ENCODE measurements at regions not wholly inside any gene's neighbourhood (a gene's known extent, or its start where the extent isn't known, plus 50 kb on each side); places are given as distances from the start of the nearest gene placed in this dataset.

DNA sequence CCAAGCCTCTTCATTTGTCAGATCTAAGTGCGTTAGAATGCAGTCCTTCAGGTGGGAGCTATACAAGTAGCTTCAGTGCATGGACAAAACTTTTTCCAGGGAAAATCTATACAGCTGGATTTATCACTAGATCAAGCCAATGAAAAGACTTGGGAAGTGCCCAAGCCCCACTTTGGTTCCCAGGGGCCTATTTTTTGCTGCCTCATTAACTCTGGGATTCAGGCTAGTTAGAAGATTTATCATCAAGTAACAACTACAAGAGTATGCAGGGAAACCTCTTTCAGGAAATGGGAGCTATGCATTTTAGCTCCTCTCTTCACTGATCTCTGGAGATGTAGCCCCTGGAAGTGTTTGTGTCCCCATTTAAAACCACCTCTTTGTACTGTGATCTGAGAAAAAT, 908.8 kb downstream of the SQOR start:
- DNase-seq (ENCODE audit: extremely low read depth in 1 of 11, low read depth in 9 of 11, low spot score in 4 of 11): peak in 5 of 11 donors; percentile 3 to 17 (median 8)

DNA sequence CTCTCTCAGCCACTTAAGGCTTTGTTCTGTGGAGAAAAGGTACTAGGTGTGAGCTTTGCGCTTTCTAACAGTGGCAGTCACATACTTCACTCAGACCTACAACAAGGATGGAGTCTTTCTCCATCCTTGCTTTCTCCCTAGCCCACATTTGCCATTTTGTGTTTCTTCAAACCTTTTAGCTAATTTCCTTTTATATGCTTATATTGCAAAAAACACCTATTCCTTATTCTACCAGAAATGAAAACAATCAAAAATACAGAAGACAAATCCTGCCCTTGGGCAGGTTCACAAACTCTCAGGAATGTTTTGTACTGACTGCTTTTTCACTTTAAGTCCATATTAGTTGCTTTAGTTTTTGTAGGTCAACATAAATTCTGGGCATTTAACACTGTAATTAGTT, 914.2 kb downstream of the SQOR start:
- no peak for DNase-seq (ENCODE audit: extremely low read depth in 1 of 11, low read depth in 9 of 11, low spot score in 4 of 11)

DNA sequence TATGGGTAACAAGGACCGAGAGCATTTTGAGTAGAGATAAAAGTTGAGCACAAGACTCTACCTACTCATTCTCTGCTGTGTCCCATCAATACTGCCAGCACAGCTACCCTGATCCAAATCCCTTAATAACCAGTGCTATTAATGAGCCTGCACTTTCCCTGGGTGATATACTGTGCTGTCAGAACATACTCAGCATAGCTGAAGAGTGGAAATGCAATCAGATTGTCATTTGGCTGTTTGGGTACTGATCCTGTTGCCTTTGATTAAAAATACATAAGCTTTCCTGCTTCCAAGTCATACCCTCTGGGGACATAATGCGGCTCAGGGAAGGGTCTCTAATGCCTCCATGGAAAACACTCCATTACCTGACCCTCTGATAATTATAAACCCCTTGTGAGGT, 917.5 kb downstream of the SQOR start:
- no peak for DNase-seq (ENCODE audit: extremely low read depth in 1 of 11, low read depth in 9 of 11, low spot score in 4 of 11)

DNA sequence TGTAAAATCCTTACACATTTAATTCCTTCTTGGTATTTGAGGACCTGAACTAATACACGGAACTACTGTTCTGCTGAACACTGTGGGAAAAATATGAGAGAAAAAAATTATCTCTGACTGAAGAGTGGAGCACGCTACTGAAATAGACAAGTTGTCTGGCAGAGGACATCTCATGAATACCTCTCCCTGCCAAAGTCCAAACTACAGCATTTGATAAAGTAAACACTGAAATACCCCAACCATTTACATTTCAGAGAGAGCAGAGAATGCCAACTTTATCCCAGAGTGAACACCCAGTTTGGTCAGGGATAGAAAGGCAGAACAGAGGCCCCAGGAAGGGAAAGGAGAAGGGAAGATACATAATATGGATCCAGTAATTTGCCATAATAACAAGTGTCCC, 920.7 kb downstream of the SQOR start:
- DNase-seq (ENCODE audit: extremely low read depth in 1 of 11, low read depth in 9 of 11, low spot score in 4 of 11): no peak

DNA sequence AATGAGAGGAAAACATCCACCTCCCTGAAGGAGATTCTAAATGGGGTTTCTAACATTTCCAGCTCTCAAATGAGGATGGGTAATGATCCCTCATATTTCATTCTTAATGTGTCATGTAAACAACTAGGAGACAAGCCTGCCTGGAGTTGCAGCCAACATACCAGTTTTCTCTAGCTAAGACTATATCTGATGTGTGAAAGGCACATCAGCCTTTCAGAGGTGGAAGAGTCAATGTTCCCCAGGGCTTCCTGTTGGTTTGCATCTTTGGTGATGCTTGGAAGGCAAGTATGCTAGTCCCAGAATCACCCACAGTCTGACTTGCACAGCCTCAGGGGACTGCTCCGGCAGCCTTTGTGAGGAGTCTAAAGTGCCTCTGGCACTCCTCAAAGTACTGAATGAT, 921.2 kb downstream of the SQOR start:
- no peak for DNase-seq (ENCODE audit: extremely low read depth in 1 of 11, low read depth in 9 of 11, low spot score in 4 of 11)

DNA sequence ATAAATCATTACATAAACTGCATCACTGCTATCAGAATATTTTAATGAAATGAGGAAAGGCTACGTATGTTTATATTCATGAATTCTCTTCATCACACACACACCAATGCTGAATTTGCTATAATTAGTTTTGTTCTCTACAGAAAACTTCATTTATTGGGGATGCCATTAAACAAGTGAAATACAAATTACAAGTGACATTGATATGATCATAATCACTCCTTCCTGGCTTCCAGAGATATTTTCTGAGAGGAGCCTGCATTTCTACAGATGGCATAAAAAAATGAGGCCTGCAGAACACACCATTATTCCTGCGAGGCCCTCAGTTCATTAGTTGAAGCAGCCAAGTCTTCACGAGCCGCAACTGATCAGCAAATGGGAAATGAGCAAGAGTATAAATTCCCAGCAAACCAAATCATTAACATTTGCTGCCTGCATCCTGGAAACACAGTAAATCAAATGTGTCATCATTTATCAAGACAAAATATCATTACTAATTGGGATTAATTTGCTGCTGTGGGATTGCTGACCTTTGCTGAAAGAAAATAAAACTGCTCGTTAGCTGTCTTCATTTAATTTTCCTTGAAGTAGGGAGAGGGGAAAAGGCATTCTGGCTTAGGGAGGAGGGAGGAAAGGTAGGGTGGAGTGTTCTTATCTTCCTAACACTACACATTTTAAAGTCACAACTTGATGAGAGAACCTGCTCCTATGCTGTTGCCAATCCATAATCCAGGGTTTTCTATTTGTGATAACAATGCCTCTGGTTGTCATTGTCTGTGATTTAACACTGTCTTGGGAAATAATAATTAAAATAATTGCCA, 921.9 kb downstream of the SQOR start:
- DNase-seq (ENCODE audit: extremely low read depth in 1 of 11, low read depth in 9 of 11, low spot score in 4 of 11): no peak

DNA sequence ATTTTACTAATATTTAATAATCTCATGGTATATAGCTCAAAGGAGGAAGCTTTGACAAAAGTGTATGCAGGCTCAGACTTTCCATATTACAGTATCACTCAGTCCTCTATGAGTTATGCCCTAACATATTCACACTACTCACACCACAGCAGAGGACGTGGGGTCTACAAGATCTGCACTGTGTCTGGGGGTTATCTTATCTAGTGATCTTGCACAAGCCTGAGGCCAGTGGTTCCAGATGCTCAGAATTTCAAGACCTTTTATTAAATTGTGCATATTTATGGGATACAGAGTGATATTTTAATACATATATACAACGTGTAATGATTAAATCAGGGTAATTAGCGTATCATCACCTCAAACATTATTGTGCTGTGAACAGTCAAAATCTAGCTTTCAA, 933.1 kb downstream of the SQOR start:
- no peak for DNase-seq (ENCODE audit: extremely low read depth in 1 of 11, low read depth in 9 of 11, low spot score in 4 of 11)

DNA sequence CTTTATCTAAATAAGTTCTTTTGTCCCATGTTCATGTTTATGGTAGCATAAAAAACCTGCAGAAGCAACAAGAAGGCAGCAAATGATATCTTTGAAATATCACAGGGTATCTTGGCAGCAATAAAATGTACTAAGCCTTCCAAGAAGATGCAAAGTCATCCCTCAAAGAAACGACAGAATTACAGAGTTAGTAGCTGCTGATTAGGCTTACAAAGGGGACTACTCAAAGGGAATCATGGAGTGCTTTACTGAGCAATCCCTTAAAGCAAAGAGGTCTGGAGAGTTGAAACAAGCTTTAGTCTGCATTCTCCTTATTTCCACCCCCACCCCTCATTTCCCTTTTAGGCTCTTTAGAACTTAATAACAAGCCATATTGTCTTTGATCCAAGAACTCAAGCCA, 935.0 kb downstream of the SQOR start:
- no peak for DNase-seq (ENCODE audit: extremely low read depth in 1 of 11, low read depth in 9 of 11, low spot score in 4 of 11)

DNA sequence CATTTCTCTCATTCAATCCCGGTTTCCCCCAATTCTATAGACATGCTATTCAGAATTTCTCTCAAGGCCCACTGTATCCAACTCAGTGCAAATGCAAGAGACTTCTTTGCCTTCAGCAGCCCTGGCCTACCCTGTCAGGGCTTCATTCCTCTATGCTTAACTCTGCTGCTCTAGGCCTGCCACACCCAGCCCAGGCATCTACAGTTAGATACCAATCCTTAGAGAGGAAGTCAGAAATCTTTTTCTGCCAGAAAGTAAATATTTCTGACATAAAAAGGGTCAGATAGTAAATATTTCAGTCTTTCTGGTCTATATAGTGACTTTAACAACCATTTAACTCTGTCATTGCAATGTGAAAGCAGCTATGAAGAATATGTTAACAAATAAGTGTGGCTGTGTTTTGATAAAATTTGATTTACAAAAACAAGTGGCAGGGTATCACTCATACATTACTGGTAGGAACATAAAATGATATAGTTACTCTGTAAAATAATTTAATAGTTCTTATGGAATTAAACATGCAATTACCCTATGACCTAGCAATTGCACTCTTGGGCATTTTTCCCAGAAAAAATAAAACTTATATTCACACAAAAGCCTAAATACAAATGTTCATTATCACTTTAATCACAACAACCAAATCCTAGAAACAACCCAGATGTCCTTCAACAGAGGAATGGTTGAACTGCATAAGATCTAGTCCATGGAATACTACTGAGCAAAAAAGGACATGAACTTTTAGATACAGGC, 942.0 kb downstream of the SQOR start:
- DNase-seq (ENCODE audit: extremely low read depth in 1 of 11, low read depth in 9 of 11, low spot score in 4 of 11): peak in 10 of 11 donors; percentile 5 to 57 (median 32)

DNA sequence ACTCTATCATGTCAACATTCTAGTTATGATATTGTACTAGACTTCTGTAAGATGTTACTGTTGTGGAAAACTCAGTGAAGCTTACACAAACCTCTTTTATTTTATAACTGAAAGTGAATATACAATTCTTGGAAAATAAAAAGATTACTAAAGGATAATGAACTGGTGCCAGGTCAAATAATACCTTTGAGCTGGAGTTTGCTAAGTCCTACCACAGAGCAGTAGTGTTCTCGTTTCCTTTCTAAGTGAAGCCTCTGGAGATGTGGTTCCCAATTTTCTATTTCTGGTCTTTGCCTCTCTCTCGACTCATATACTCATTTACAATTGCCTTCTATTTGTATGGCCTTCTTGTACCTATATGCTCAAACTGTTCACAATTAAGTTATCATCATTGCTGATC, 942.9 kb downstream of the SQOR start:
- DNase-seq (ENCODE audit: extremely low read depth in 1 of 11, low read depth in 9 of 11, low spot score in 4 of 11): no peak

DNA sequence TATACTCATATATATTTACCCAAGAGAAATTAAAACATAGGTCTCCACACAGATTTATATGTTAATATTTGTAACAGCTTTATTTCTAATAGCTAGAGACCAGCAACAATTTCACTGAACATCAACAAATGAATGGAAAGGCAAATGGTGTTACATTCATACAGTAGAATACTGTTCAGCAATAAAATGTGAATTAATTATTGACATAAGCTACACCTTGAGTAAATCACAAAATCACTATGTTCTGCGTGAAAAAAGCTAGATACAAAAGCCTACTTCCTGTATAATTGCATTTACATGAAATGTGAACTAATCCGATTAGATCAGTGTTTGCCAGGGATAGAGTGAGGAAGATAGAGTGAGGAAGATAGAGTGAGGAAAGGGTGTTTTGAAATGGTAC, 945.7 kb downstream of the SQOR start:
- DNase-seq (ENCODE audit: extremely low read depth in 1 of 11, low read depth in 9 of 11, low spot score in 4 of 11): no peak

DNA sequence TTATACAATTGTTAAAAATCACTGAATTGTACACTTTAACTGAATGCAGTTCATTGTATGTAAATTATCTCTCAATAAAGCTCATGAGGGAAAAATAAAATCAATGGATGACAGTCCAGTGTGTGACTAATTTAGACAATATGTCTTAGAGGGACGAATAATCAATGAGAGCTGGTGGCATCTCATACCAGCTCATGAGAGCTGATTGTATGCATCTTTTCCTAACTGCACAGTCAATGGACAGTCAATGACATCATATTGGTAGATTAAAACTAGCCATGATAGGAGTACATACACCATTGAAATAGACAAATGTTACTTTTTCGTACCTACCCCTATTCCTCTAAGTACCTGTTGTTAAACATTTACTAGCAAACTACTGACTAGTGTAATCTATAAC, 946.1 kb downstream of the SQOR start:
- DNase-seq (ENCODE audit: extremely low read depth in 1 of 11, low read depth in 9 of 11, low spot score in 4 of 11): no peak

DNA sequence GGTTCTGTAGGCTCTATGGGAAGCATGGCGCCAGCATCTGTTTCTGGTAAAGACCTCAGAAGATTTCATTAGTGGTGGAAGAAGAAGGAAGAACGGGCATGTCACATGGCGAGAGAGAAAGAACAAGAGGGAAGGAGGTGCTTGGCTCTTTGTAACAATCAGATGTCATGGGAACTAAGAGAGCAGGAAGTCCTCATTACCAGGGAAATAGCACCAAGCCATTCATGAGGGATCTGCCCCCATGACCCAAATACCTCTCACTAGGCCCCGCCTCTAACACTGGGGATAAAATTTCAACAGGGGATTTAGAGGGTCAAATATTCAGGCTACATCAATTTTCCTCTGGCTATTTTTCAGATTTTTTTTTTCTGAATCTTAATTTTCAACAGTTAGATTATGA, 954.3 kb downstream of the SQOR start:
- no peak for DNase-seq (ENCODE audit: extremely low read depth in 1 of 11, low read depth in 9 of 11, low spot score in 4 of 11)

DNA sequence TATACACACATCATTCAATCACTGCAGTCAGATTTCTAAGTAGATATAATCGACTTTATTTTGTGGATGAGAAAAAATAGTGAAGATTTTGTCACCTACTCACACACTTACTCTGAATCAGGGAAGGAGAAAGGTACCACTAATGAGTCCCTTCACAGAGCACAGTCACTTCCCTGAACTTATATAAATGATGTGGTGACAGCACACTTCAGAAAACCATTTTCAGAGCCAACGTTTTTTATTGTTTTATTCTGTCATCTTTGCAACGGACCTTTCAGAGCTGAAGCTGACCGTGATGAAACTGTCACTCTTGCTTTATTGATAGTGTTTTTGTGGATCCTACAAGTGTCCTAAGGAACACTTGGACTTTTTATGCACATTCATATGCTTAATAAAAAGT, 956.6 kb downstream of the SQOR start:
- DNase-seq (ENCODE audit: extremely low read depth in 1 of 11, low read depth in 9 of 11, low spot score in 4 of 11): no peak

DNA sequence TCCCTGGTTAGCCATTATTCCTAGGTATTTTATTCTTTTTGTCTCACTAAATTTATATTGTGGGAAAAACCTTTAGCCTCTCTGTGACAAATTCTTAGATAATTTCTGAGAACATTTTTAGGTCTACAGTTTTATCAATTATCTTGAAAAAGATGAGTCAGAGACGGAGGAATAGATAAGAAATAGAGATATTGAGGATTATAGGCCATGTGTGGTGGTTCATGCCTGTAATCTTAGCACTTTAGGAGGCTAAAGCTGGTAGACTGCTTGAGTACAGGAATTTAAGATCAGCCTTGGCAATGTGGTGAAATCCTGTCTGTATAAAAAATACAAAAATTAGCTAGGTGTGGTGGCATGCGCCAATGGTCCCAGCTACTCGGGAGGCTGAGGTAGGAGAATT, 960.2 kb downstream of the SQOR start:
- DNase-seq (ENCODE audit: extremely low read depth in 1 of 11, low read depth in 9 of 11, low spot score in 4 of 11): no peak

DNA sequence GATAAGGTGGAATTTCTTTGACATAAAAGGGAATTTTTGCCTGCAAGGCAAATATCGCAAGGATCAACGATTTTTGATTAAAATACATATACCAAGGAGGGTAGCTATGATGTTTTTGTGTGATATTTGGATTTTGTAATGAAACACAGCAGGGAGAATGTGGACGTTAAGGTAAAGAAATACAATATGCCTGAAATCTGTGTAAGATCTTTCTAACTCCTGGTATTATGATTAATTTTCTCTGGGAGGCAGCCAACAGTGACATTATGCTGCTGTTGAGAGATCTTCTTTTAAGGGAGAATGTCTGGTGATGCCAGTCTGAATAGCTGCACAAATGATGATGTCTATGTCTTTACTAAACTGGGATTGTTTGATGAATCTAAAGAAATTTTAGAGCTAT, 972.2 kb downstream of the SQOR start:
- no peak for DNase-seq (ENCODE audit: extremely low read depth in 1 of 11, low read depth in 9 of 11, low spot score in 4 of 11)

DNA sequence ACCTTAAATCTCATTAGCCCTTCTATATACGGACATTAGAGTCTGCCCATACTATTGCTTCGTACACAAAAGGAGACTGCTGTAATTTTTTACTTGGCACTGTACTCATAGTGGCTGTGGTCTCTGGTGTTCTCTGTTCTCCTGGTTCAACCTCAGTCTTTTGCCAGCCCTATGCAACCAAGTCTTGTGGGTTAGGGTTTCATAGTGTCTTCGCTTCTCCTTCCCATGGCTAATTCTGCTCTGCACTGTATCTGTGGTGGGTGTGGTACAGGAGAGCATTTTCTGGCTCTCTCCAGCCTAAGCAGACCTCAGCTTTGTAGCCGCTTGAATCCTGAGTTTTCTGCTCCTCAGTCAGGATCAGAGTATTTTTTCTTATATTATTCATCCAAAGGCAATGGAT, 981.2 kb downstream of the SQOR start:
- DNase-seq (ENCODE audit: extremely low read depth in 1 of 11, low read depth in 9 of 11, low spot score in 4 of 11): no peak

DNA sequence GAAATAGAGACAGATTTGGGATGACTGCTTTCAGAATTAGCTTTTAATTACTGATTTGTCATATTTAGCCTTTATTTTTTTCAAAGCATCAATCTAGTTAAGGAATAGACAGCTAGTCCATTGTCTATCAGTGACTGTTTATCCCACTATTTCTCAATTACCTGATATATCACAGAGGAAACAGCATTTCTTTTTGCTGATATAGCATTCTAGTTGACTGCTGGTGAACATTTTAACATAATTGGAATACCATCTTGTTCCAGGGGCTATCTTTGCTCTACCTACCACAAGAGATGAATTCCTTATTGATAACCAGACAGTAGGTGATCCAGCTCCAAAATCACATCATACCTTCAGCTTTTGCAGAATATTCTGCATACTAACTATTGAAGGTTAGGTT, 982.7 kb downstream of the SQOR start:
- DNase-seq (ENCODE audit: extremely low read depth in 1 of 11, low read depth in 9 of 11, low spot score in 4 of 11): no peak

DNA sequence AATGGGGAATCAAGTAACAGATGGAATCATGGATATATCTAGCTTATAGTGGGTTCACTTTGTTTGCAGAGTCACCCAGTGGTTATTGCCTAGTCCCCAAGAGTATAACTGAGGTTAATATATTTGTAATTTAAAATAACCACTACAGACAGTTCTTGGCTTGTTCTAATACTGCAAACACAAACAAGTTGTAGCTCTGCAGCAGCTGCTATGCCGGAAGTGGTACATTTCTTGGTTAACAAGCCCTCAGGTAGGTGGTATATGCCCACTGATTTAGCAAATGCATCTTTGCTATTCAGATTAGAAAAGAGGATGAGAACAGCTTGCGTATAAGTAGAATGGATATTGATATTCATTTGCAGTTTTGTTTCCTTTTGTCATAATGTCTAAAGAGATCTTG, 984.2 kb downstream of the SQOR start:
- no peak for DNase-seq (ENCODE audit: extremely low read depth in 1 of 11, low read depth in 9 of 11, low spot score in 4 of 11)

DNA sequence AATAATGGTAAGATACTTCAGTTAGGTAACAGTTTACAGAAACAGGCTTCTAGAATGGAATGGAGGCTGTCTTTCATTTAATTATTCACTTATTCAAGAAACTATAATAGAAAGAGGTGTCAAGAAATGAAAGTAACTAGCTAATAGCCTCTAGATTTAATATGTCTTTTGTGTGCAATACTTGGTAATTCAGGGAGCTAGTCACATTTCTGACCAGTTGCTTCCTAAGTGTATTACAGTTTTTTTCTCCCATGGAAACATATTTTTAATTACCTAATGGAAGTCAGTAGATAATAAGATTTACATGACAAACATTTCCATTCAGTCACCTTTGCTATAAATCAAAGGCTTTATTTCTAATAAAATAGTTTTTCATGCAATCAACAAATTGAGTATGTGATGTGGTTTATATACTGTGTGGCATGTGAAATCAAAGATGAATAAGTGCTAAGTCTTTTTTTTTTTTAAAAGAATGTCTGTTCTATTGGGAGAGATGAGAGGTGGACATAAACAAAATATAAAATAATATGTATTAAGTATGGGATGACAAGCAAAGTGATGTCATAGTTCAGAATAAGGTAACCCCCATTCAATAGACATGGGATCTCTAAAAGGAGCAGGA, 985.7 kb downstream of the SQOR start:
- no peak for DNase-seq (ENCODE audit: extremely low read depth in 1 of 11, low read depth in 9 of 11, low spot score in 4 of 11)

Data from renal cortex interstitium (tissue), 11 donors.